Thoracic aorta (tissue), 2 donors: ENCODE measurements at regions not wholly inside any gene's neighbourhood (a gene's known extent, or its start where the extent isn't known, plus 50 kb on each side); places are given as distances from the start of the nearest gene placed in this dataset.

Experiments used
- ATAC-seq: fragments of 150-250 bp; one replicate; pipeline ENCODE4 v1.8.0; 2017; ENCODE audit warnings: low read depth; ENCODE audit not compliant: insufficient number of reproducible peaks, low FRiP score
- DNase-seq: peaks from one replicate; pipeline ENCODE4 v3.0.0-alpha.2; 2020; ENCODE audit warnings: low spot score
- H3K27ac ChIP-seq, 2 donors: fragments of 200-600 bp; sonication (generic); 1 replicate in 1 of 2; 2 replicates in 1 of 2; pipeline ENCODE4 v1.5.1; 2016; ENCODE audit warnings: mild to moderate bottlenecking in 2 of 2, moderate library complexity in 2 of 2
- H3K27me3 ChIP-seq: fragments of 200-600 bp; sonication (generic); replicated peaks from 2 replicates; pipeline ENCODE4 v1.6.0; 2016; ENCODE audit warnings: mild to moderate bottlenecking; ENCODE audit not compliant: insufficient read depth
- H3K36me3 ChIP-seq: fragments of 200-600 bp; sonication (generic); one replicate; pipeline ENCODE4 v1.5.1; 2016
- H3K4me1 ChIP-seq, 2 donors: fragments of 200-600 bp; sonication (generic); 1 replicate in 1 of 2; 2 replicates in 1 of 2; pipeline versions ENCODE4 v1.5.1 to v1.6.0; 2016; ENCODE audit warnings: low read depth in 2 of 2, mild to moderate bottlenecking in 1 of 2; ENCODE audit not compliant: control insufficient read depth in 1 of 2
- H3K4me3 ChIP-seq: fragments of 200-600 bp; sonication (generic); 2 replicates; pipeline ENCODE4 v1.5.1; 2016; ENCODE audit warnings: mild to moderate bottlenecking
- H3K9me3 ChIP-seq: fragments of 200-600 bp; sonication (generic); 2 replicates; pipeline ENCODE4 v1.5.1; 2016
- CTCF ChIP-seq: fragments of 200-600 bp; sonication (generic); IDR thresholded peaks from one replicate; pipeline ENCODE4 v1.5.1; 2019; ENCODE audit warnings: antibody characterized with exemption

GRCh38 chr15:66961901-66962300 lies 103.5 kb upstream of the SMAD3 start:
- no peak overlapping the region for H3K4me3 ChIP-seq
- DNase-seq (no peak), ATAC-seq (no peak)
- no peaks in the 10 kb centered on the region for H3K27me3 ChIP-seq
- no peaks in the 10 kb centered on the region for H3K9me3 ChIP-seq
- H3K27ac ChIP-seq, result no peak overlapping the region
- no peaks in the 10 kb centered on the region for H3K36me3 ChIP-seq
- no peaks in the 10 kb centered on the region for H3K4me1 ChIP-seq
- no peak for TF ChIP-seq CTCF

- Histone ChIP-seq H3K27ac (no peak overlapping the region), H3K4me1 (no peaks in the 10 kb centered on the region), H3K27me3 (no peaks in the 10 kb centered on the region), H3K36me3 (no peaks in the 10 kb centered on the region), H3K9me3 (no peaks in the 10 kb centered on the region), H3K4me3 (no peak overlapping the region)
- ATAC-seq (no peak), DNase-seq (no peak)
- TF ChIP-seq CTCF, result no peak
Observed at GRCh38 chr15:66962522-66962921, 102.9 kb upstream of the SMAD3 start.

GRCh38 chr15:66963084-66963483 lies 102.3 kb upstream of the SMAD3 start:
- Histone ChIP-seq H3K9me3 (no peaks in the 10 kb centered on the region), H3K27me3 (no peaks in the 10 kb centered on the region), H3K36me3 (no peaks in the 10 kb centered on the region), H3K4me1 (no peaks in the 10 kb centered on the region), H3K27ac (no peak overlapping the region), H3K4me3 (no peak overlapping the region)
- ATAC-seq, result no peak
- DNase-seq, result no peak
- TF ChIP-seq CTCF, result no peak

GRCh38 chr15:66963710-66964109 lies 101.7 kb upstream of the SMAD3 start:
- H3K27ac ChIP-seq, result no peak overlapping the region
- H3K9me3 ChIP-seq, result no peaks in the 10 kb centered on the region
- no peaks in the 10 kb centered on the region for H3K4me1 ChIP-seq
- DNase-seq (no peak), ATAC-seq (no peak)
- H3K27me3 ChIP-seq, result no peaks in the 10 kb centered on the region
- H3K4me3 ChIP-seq, result no peak overlapping the region
- no peaks in the 10 kb centered on the region for H3K36me3 ChIP-seq
- no peak for TF ChIP-seq CTCF

GRCh38 chr15:66964111-66964738 lies 101.2 kb upstream of the SMAD3 start:
- H3K36me3 ChIP-seq, result no peaks in the 10 kb centered on the region
- no peaks in the 10 kb centered on the region for H3K4me1 ChIP-seq
- no peaks in the 10 kb centered on the region for H3K27me3 ChIP-seq
- no peak for TF ChIP-seq CTCF
- no peaks in the 10 kb centered on the region for H3K9me3 ChIP-seq
- no peak overlapping the region for H3K27ac ChIP-seq
- no peak for DNase-seq
- no peak for ATAC-seq
- H3K4me3 ChIP-seq, result no peak overlapping the region
